Activated T-cell treated with anti-CD3 and anti-CD28 coated beads for 24 hours (primary cell): ENCODE measurements at regions not wholly inside any gene's neighbourhood (a gene's known extent, or its start where the extent isn't known, plus 50 kb on each side); places are given as distances from the start of the nearest gene placed in this dataset.

ENCODE experiments used
- DNase-seq: peaks from one replicate; pipeline ENCODE4 v3.0.0-alpha.2; 2020; ENCODE audit warnings: low read depth

DNA sequence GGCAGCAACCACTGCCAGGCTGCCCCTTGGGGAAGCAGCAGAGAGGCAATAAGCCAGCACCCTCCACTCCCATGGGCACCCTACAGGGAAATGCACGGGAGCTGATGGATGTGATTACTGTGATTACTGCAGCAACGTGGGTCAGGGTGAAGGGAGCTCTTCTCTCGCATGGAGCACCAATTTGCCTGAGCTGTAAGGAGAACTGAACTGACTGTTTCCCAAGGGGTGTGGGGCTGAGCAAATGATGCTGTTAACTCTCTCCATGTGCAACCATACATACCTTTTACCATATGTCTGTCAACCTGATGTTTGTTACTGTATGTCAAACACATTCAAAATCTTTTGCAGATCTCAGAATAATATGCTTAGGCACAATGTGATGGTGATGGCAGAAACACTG is 680.6 kb downstream of the SQOR start:
- no peak for DNase-seq

DNA sequence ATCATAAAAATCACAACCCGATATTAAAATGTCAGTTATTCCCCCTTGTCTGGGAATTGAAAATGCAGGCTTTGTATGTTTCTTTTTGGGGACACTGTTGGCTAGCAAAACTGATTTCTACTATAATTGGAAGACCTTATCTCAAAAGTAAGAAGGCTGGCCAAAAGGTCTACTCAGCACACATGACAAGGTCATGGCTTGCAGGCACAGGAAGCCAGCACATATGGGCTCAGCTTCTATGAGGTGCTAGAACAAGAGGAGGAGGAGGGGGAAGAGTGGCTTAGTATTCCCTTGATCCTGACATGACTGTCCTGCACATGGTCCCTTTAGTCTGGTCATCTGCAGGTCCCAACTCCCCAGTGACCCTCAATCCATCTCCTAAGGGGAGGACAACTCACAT is 681.2 kb downstream of the SQOR start:
- DNase-seq: no peak

DNA sequence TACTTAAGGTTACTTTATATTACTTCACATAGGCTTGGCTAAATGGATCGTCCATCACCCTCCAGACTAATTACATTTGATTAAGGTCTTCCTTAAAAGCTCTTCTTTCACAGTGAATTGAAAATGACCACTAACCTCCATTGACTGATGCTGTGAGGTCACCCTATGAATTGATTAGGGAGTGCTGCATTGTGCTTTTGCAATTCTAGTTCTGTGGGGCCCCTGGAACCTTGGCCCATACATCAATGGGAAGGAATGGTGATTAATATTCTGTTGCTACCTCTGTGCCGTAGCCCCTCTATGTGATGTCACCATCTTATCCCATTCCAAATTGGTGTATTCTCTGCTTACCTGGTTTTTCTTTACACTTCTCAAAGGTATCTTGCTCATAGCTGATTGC is 682.2 kb downstream of the SQOR start:
- no peak for DNase-seq

DNA sequence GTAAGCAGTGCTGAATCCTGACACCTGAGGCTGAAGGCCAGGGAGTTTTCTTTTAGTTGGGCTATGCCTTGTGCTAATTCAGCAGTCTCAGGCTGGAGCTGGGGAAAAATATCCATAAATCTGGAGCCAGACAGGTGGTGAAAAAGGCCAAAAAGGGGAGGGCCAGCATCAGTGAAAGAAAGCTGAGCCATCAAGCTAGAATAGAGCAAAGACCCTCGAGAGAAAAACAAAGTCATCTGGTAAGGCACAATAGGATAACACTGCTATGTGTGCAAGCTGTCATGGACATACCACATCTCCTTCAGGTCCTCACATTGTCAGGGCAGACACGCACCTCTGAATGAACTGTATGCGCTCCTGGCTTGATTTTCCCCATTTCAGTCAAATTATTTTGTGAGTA is 687.9 kb downstream of the SQOR start:
- DNase-seq: no peak

DNA sequence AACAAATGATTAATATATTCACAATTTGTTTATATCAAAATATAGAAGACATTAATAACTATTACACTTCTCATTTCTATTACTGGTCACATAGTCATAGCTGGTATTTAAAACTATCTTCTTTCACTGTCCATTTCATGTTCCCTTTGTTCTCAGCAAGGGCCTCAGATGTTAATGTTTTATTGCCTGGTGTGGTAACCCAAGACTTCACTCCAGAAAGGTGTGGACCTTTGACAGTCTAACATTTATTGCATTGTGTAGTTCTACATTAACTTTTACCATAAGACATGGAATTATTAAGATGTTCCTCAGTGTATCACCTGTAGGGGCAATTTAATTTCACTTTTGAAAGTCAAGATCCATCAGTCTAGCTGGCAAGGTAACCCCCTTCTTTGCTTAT is 691.3 kb downstream of the SQOR start:
- DNase-seq: no peak

DNA sequence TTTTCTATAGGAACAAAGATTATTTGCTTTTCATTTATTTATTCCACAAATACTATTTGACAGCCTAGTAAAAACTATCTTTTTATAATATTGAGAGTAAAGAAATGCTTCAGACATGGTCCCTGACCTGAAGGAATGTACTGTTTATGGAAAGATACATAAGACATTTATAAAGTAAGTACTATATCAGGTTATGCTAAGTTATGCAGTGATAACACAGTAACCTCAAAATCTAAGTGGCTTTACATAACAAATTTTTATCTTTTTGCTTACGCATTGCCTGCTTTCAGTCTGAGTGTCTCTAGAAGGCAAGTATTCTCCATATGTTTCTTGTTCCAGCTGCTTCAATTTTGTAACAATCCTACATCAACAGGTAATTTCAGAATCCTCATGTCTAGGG is 694.0 kb downstream of the SQOR start:
- no peak for DNase-seq

DNA sequence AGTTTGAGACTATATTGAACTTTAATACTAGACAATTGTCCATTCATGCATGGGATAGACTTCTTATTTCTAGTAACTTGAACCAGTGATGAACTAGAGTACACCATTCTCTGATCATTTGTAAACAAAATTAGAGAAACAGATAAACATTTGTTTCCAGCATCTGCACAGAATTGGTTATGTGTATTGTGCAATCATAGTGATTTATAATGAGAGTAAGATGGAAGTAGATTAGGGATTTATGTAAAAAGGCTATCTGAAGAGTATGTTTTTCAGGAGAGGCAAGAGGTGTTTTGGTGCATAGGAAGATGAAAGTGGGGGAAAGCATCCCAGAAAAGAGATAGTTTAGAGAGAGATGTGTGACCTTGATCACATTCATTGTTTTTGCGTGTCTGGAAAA is 695.0 kb downstream of the SQOR start:
- no peak for DNase-seq

DNA sequence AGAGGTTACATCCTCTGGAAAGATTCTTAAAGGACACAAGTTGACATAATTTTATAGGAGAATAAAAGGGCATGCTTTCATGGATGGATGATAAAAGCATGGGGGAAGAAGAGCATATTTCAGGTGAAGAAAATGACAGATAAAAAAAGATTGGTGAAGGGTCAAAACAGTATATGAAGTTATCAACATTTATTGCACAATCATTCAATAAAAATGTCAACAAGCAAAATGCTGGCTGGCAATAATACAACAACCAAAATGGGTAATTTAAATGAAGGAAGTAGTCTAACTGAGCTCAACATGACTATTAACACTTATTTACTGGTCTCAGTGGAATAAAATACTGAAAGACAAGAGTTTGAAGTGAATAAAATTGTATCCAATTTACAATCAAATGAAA is 696.7 kb downstream of the SQOR start:
- DNase-seq: no peak

DNA sequence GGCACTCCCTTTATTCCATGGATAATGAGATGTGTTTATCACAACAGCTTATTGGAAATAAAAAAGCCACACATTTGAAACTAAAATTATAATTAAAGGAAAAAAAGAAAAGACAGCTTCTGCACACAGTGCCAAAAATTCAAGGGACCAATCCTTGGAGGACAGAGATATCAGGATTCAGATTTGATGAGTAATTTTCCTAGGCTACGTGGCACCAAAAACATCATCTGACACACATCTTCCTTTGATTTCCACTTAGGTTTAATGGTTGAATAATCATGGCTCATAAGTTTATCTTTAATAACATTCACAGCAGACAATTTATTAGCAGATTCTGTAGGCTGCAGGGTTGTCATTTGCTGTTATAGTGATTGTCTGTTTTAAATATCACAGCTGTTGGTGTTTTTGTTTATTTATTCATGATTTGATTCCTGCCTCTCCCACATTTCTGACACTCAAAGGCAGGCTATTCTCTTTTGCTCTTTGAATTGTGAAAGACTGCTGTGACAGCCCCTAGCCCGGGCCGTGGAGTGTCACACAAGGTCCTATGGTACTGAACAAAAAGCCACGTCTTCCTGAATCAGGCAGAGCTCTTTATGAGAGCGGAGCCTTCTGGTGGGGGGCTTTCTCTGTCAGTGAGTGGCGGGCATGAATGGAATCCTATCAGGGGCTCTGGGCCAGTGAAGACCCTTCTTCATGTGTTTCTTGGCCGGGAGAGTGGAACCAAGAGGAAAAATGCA is 708.5 kb downstream of the SQOR start:
- no peak for DNase-seq

DNA sequence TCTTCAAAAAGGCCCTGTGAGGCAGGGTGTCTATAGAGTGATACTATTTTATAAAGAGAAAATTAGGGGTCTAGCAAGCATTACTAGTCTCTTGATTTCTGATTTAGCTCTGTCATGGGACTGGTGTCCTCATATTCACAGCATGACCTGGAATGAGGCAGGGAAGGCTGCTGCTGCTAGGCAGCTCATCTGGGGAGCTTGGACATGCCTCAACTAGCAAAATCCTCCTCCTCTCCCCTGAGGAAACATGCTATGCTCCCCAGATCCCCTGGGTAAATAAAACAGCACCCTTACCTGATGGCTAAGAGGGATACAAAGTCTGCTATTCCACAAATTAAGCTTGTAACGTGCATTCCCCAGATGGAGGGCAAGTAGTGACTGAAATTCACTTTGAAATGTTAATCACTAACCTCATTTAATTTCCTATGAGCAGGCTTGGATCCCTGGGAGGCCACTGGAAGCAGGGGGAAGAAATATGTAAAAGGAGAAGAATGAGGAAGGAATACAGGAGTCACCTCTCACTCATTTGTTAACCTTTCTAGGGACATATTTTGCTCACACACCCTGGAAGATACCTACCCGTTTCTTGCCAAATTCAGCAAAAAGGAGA is 709.4 kb downstream of the SQOR start:
- DNase-seq: no peak

DNA sequence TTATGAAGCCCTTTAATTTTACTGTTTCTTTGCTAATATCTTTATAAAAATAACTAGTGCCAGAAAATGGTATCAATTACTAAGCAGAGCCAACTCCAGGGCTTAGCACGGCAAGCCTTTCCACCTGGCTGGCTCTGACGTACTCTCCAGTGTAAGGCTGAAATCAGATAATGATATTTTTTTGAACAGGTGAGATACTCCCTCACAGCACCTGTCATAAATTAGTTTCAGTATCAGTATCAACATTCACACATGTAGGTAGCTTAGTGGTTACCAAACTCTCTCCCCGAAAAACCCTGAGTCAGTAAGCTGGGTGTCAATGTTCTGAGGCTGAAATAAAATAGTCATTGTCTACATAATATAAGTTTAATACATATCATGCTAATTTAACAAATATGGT is 710.1 kb downstream of the SQOR start:
- DNase-seq: no peak

DNA sequence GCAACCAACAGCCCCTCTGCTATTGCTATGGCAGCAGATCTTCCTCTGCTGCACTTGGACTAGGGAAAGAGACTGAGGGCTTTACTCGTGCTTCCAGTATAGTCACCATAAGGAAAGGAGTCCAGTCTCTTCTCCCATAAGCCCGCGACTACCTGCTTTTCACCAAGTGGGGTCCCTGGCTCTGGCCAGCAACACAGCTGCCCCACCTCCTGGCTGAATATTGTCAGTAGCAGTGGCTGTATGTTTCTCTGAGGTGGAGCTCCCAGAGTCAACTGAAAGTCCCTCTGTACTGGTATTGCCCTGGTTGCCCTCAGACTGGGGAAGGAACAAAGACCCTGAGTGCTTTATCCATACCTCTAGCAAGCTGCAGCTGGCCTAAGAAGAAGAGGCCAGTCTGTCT is 719.6 kb downstream of the SQOR start:
- no peak for DNase-seq

DNA sequence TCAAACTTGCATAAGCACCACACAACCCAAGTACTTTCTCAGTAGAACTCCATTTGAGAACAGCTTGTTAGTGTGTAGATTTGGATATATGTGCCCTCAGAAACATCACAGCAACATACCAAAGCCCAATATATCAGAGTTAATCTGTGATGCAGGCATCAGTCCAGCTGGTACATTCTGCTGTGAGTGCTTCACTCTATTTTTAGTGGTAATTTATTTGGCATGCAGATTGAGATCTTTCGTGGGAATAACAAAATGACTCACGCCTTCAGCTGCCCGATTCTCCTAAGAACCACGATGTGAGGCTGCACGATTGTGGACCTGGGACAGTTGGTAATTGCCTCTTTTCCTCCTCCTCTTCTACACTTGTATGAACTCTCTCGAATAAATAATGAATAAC is 730.7 kb downstream of the SQOR start:
- no peak for DNase-seq

DNA sequence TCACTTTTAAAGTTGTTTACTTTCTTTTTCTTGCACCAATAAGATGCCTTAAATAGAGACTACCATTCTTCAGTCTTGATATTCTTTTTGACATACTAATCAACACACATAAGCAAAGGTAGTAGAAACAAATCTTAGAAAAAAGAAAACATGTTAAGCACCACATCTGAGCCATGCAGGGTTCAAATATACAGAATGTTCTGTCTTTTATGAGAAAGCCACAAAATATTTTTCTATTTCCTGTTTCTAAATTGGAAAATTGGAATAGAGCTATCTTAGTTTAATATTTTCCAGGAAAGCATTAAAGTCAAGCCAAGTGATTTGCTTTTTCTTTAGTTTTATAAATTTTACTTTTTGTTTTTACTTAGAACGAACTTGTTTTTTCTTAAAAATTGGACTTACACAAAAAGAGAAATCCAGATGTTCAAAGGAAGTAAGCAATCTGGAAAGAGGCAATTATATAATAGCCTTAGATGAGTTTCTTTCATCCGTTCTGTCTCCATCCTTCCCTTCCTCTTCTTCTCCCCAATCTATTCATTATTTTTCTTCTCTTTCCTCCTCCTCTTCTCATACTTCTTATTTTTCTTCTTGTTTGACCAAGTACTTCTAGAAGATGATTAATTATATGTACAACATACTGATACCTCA is 731.7 kb downstream of the SQOR start:
- DNase-seq: no peak

DNA sequence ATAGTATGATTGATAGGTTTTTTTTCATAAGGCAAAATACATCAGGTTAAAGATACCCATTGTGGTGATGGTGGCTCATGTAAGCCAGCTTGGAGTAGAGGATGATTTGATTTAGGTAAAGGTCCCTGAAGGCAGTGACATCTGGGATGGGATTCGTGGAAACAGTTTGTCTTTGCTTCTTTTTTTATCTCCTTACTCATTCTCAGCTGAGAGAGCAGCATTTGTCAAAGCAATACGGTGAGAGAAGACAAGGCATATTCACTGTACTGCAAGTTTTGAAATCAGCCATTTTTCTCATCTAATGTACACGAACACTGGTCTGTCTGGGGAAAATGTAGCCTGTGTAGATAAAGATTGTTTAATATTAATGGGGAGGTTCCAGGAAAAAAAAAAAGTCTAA is 749.1 kb downstream of the SQOR start:
- no peak for DNase-seq

DNA sequence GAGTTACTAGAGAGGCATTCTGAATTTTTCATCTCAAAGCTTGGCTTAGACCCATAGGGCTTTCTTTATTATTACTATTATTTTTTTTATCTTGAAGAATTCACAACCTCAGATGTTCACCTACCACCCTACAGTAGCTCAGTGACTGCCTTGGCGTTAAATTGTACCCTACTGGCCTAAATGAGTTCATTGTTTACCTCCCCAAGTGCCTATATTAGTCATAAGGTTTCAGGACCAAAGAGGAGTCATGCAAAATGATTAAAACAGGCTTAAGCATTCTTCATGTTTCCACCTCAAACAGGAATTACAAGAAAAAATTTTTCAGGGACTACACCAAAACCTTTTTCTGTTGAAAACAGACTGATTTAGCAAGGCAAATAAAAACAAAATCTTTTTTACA is 751.5 kb downstream of the SQOR start:
- DNase-seq: no peak

DNA sequence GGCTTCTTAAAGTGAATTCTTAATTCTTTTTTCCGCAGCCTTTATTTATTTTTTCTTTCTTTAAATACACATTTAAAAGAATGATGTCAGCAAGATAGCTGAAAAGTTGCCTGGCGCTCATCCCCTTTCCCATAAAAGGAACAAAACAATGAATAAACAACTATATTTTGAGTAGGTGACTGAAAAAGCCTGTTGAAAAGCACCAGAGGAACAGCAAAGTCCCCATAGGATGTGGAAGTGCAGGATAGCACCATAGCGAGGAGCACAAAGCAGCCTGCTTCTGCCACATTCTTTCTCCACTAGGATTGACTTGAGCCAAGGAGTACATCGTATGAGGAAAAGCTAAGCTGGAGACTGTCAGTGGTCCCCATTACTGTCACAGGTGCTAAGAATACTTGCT is 754.9 kb downstream of the SQOR start:
- no peak for DNase-seq

DNA sequence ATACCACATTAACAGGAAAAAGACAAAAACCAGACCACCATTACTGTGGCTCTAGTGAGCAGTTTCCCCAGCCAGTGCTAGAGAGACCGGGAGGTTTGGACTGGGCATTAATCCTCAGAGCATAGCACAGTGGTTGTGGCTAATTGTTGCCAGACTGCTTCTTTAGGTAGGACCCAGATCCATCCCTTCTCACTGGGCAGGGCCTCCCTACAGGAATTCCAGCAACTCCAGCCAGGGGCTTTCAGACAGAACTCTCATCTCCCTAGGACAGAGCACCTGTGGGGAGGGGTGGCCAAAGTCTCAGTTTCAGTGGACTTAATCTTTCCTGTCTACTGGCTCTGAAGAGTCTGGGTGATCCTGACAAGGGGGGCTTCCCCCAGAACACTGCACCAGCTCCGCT is 759.6 kb downstream of the SQOR start:
- DNase-seq: no peak

DNA sequence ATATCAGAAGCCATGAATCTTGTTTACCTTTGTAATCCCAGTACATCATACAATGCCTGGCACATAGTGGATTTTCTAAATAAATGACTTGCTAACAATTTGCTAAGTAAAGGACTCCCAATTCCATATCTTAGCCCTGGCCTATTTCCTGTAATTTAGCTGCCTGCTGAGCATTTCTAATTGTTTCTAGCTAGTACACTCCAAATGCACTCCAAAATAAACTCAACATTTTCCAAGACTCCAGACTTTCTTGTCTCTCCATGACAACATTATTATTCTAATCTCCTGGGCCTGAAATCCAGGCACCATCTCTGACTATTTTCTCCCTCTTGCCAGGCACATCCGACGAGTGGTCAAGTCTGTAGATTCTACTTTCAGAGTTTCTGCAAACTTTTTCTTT is 773.5 kb downstream of the SQOR start:
- DNase-seq: no peak

DNA sequence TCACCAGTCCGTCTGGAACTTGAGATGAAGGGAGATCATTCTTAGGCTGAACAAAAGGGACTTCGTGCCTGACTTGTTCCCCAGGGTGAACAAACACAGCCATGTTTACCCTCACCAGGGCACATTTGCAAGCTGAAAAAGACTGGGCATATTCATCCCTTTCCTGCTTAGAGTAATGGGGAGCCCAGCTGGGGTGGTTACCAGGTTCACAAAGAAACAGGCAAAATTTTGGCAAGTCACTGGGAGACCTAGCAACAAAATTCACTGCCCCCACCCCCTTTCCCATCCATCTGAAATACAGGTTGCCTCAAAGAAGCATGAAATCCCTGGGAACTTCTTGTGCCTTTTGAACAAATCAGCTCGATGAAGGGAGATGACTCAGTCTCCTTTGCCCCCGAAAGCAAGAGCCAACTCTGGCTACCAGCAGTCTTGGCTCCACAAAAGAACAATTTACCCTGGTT is 775.0 kb downstream of the SQOR start:
- DNase-seq: no peak

DNA sequence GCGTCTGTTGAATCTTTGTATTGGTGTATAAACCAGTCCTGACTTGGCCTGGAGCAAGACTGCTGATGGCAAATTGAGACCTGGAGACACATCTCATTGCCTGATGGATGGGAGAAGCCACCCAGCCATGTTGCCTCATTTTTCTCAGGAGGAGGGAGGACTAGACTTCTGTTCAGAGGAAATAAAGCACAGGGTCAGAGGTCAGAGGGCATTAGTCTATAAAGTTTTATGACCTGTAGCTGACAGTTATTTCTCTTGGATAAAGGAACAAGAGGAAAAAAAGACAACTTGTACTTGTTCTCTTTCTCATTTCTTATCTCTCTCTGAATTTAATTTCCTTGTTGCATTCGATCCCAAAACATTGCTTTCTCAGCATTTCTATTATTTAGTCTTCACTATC is 775.9 kb downstream of the SQOR start:
- no peak for DNase-seq

DNA sequence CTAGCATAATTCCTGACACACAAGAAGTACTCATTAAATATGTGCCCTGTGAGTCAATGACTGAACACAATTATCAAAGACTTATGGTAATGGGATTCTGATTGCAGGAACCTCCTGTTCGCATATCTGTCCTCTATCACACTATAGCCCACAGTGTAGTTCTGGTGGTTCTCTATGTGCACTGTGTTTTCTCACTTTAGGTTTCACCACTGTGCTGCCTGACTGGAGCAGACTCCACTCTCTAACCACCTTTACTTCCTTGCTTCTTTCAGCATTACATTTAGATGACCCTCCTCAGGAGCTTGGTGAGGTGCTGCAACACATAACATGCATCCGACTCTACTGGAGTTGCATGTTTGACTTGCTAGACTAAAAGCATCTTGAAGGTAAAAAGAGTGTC is 777.1 kb downstream of the SQOR start:
- DNase-seq: no peak

DNA sequence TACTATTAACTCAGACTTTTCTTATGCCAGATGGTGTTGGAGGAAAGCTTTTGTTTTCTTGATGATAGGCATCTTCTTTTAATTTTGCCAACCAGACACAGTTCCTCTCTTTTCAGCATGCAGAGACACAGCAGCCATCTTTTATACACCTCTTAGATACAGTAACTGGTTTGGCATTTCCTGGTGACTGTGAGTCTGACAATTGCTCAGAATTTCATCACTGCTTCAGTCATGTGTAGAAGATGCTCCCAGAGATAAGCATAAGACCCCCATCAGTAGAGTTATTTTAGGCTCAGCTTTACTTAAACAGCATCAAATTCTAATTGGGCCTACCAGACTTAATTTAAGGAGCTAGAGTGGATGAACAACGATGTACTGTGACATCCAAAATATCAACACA is 779.0 kb downstream of the SQOR start:
- no peak for DNase-seq

DNA sequence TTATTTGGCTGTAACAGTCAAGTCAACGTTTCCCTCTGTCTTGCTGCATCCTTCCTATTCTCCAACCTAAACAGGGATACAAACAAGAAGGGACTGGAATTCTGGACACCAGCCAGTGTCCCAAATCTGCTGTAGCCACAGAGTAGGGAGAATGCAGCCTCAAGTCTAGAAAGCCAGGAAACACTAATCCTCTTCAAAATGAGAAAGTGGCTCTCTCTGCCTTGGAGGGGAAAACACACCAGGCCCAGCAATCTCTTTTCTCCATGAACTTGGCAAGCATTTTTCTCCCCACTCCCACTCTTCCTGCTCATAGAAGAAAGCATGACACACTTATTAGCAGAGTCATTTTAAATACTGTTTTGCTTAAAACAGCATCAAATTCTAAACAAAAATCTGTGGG is 781.7 kb downstream of the SQOR start:
- no peak for DNase-seq
